ENCODE measurements at regions not wholly inside any gene's neighbourhood (a gene's known extent, or its start where the extent isn't known, plus 50 kb on each side); places are given as distances from the start of the nearest gene placed in this dataset.

DNA sequence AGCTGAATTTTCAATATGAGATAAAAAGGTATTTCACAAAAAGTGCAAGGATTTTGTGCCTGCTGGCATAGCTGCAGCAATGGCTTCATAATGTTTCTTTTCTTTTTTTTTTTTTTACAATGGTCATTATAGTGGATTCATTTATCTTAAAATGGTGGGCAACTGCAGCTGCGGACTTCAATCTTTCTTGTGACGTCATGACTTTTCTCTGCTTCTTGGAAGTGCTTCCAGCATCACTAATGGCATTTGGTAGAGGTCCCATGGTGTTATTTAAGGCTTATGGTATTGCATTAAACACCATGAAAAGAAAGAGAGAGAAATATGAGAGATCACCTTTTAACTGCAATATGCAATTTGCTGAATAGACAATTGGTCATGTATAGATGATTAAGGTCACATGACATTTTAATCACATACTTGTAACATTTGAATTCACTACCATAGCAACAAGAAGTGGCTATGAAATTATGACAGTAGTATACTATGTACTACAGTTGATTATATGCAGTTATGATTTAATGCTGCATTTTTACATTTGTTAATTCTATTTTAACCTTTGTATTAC, 684.0 kb upstream of the AADAT start:
- Mint-ChIP-seq H3K27me3 (ENCODE audit: insufficient read depth, low read depth, poor library complexity) (no peaks in the 10 kb centered on the region), H3K9me3 (peaks cover 2% of the 10 kb centered on the region; the same call in 1 of the 3 replicates), H3K27ac (no peak overlapping the region), H3K4me1 (peaks cover 4% of the 10 kb centered on the region; the same call in 1 of the 3 replicates), H3K36me3 (ENCODE audit: low read depth) (no peaks in the 10 kb centered on the region), H3K4me3 (no peak overlapping the region)
- 0 out of 2 replicates have a peak, but pooled peaks cover 3% of the 10 kb centered on the region for H3K9me2 ChIP-seq (ENCODE audit: insufficient read depth)
- no peaks in the 10 kb centered on the region for H4K20me1 ChIP-seq (replicated peaks; ENCODE audit: insufficient read depth)
- H3K4me2 ChIP-seq = no peak overlapping the region
- DNase-seq (ENCODE audit: low spot score) (no peak), ATAC-seq (no peak)
- no peaks in the 10 kb centered on the region; the same call in 1 of the 2 replicates for H3K36me3 ChIP-seq (ENCODE audit: insufficient read depth)
- no peak overlapping the region for H3K27ac ChIP-seq (ENCODE audit: low read depth)
- TF ChIP-seq EZH2phosphoT487 (IDR thresholded peaks at IDR 0.05; ENCODE audit: unreplicated experiment) (no peak), CREB1 (CRISPR knock-in tag; IDR thresholded peaks at IDR 0.05; ENCODE audit: low read depth) (no peak), ETS1 (IDR thresholded peaks at IDR 0.05) (no peak), JUNB (IDR thresholded peaks at IDR 0.05; ENCODE audit: unreplicated experiment) (no peak), EZH2 (IDR thresholded peaks at IDR 0.05; ENCODE audit: low read depth, unreplicated experiment) (no peak), POLR2AphosphoS5 (IDR thresholded peaks at IDR 0.05; ENCODE audit: low read depth) (no peak), ZNF114 (CRISPR knock-in tag; IDR thresholded peaks at IDR 0.05) (no peak), NANOG (IDR thresholded peaks at IDR 0.05; ENCODE audit: borderline replicate concordance) (no peak), ZNF331 (CRISPR knock-in tag; IDR thresholded peaks at IDR 0.05; ENCODE audit: low read depth) (no peak), STAT1 (IDR thresholded peaks at IDR 0.05; ENCODE audit: unreplicated experiment) (no peak)
- TF ChIP-seq, protein P1, sequence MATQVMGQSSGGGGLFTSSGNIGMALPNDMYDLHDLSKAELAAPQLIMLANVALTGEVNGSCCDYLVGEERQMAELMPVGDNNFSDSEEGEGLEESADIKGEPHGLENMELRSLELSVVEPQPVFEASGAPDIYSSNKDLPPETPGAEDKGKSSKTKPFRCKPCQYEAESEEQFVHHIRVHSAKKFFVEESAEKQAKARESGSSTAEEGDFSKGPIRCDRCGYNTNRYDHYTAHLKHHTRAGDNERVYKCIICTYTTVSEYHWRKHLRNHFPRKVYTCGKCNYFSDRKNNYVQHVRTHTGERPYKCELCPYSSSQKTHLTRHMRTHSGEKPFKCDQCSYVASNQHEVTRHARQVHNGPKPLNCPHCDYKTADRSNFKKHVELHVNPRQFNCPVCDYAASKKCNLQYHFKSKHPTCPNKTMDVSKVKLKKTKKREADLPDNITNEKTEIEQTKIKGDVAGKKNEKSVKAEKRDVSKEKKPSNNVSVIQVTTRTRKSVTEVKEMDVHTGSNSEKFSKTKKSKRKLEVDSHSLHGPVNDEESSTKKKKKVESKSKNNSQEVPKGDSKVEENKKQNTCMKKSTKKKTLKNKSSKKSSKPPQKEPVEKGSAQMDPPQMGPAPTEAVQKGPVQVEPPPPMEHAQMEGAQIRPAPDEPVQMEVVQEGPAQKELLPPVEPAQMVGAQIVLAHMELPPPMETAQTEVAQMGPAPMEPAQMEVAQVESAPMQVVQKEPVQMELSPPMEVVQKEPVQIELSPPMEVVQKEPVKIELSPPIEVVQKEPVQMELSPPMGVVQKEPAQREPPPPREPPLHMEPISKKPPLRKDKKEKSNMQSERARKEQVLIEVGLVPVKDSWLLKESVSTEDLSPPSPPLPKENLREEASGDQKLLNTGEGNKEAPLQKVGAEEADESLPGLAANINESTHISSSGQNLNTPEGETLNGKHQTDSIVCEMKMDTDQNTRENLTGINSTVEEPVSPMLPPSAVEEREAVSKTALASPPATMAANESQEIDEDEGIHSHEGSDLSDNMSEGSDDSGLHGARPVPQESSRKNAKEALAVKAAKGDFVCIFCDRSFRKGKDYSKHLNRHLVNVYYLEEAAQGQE (IDR thresholded peaks at IDR 0.05; ENCODE audit: unreplicated experiment) = no peak
- TF ChIP-seq, protein P2, sequence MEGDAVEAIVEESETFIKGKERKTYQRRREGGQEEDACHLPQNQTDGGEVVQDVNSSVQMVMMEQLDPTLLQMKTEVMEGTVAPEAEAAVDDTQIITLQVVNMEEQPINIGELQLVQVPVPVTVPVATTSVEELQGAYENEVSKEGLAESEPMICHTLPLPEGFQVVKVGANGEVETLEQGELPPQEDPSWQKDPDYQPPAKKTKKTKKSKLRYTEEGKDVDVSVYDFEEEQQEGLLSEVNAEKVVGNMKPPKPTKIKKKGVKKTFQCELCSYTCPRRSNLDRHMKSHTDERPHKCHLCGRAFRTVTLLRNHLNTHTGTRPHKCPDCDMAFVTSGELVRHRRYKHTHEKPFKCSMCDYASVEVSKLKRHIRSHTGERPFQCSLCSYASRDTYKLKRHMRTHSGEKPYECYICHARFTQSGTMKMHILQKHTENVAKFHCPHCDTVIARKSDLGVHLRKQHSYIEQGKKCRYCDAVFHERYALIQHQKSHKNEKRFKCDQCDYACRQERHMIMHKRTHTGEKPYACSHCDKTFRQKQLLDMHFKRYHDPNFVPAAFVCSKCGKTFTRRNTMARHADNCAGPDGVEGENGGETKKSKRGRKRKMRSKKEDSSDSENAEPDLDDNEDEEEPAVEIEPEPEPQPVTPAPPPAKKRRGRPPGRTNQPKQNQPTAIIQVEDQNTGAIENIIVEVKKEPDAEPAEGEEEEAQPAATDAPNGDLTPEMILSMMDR (conservative IDR thresholded peaks at IDR 0.05; ENCODE audit: low read depth in 2 of 2) = no peak
- TF ChIP-seq, protein P3, sequence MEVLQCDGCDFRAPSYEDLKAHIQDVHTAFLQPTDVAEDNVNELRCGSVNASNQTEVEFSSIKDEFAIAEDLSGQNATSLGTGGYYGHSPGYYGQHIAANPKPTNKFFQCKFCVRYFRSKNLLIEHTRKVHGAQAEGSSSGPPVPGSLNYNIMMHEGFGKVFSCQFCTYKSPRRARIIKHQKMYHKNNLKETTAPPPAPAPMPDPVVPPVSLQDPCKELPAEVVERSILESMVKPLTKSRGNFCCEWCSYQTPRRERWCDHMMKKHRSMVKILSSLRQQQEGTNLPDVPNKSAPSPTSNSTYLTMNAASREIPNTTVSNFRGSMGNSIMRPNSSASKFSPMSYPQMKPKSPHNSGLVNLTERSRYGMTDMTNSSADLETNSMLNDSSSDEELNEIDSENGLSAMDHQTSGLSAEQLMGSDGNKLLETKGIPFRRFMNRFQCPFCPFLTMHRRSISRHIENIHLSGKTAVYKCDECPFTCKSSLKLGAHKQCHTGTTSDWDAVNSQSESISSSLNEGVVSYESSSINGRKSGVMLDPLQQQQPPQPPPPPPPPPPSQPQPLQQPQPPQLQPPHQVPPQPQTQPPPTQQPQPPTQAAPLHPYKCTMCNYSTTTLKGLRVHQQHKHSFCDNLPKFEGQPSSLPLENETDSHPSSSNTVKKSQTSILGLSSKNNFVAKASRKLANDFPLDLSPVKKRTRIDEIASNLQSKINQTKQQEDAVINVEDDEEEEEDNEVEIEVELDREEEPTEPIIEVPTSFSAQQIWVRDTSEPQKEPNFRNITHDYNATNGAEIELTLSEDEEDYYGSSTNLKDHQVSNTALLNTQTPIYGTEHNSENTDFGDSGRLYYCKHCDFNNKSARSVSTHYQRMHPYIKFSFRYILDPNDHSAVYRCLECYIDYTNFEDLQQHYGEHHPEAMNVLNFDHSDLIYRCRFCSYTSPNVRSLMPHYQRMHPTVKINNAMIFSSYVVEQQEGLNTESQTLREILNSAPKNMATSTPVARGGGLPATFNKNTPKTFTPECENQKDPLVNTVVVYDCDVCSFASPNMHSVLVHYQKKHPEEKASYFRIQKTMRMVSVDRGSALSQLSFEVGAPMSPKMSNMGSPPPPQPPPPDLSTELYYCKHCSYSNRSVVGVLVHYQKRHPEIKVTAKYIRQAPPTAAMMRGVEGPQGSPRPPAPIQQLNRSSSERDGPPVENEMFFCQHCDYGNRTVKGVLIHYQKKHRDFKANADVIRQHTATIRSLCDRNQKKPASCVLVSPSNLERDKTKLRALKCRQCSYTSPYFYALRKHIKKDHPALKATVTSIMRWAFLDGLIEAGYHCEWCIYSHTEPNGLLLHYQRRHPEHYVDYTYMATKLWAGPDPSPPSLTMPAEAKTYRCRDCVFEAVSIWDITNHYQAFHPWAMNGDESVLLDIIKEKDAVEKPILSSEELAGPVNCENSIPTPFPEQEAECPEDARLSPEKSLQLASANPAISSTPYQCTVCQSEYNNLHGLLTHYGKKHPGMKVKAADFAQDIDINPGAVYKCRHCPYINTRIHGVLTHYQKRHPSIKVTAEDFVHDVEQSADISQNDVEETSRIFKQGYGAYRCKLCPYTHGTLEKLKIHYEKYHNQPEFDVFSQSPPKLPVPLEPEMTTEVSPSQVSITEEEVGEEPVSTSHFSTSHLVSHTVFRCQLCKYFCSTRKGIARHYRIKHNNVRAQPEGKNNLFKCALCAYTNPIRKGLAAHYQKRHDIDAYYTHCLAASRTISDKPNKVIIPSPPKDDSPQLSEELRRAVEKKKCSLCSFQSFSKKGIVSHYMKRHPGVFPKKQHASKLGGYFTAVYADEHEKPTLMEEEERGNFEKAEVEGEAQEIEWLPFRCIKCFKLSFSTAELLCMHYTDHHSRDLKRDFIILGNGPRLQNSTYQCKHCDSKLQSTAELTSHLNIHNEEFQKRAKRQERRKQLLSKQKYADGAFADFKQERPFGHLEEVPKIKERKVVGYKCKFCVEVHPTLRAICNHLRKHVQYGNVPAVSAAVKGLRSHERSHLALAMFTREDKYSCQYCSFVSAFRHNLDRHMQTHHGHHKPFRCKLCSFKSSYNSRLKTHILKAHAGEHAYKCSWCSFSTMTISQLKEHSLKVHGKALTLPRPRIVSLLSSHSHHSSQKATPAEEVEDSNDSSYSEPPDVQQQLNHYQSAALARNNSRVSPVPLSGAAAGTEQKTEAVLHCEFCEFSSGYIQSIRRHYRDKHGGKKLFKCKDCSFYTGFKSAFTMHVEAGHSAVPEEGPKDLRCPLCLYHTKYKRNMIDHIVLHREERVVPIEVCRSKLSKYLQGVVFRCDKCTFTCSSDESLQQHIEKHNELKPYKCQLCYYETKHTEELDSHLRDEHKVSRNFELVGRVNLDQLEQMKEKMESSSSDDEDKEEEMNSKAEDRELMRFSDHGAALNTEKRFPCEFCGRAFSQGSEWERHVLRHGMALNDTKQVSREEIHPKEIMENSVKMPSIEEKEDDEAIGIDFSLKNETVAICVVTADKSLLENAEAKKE (CRISPR knock-in tag; IDR thresholded peaks at IDR 0.05) = no peak
- peak overlapping the region; percentile 74; the same call in 1 of the 2 replicates for H2AFZ ChIP-seq
- H3K79me2 ChIP-seq (replicated peaks; ENCODE audit: insufficient read depth) = no peaks in the 10 kb centered on the region
- no peaks in the 10 kb centered on the region for H3K4me1 ChIP-seq (ENCODE audit: insufficient read depth)
- no peak overlapping the region for H3K4me3 ChIP-seq
- no peaks in the 10 kb centered on the region for H3K27me3 ChIP-seq (ENCODE audit: insufficient read depth)
- no peaks in the 10 kb centered on the region for H3F3A ChIP-seq (replicated peaks; ENCODE audit: low read depth)

All from GM23338 (cell line).